ENCODE measurements at regions not wholly inside any gene's neighbourhood (a gene's known extent, or its start where the extent isn't known, plus 50 kb on each side); places are given as distances from the start of the nearest gene placed in this dataset.

DNA sequence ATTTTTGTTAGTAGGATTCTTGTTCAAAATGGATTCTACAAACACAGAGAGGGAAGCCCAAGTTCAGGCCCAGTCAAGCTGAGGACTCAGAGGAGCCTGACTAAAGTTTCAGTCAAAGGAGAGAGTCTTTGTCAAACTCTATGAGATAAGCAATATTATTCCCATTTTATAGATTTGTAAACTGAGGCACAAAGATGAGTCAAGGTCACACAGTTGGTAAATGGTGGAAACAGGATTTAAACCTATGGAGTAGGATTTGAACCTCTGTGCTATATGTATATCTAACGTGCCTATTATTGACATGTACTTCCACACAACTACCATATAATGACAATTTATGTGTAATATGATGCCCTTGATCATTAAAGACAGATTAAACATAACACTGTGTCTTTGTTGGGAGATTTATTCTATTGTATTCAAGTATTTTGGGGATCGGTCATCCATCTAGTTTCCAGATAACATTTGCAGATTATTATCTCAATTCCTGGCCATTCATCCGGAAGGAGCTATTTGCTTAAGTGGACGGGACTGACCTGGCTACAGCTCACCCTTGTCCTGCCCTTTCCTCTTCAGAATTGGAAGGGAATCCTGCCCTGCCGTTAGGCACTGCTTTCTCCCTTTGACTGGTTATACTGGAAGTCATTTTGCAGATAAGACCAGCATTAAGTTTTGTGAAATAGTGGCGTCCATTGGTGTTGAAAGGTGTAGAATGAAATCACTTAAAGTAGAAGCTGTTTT, 86.1 kb upstream of the LMO4 start:
- H3K4me3 Mint-ChIP-seq = no peak overlapping the region
- no peak for TF ChIP-seq CTCF (IDR thresholded peaks at IDR 0.05; ENCODE audit: unreplicated experiment)
- H3K36me3 Mint-ChIP-seq = no peaks in the 10 kb centered on the region
- no peaks in the 10 kb centered on the region for H3K9me3 Mint-ChIP-seq
- H3K4me1 Mint-ChIP-seq = no peaks in the 10 kb centered on the region
- H3K27ac Mint-ChIP-seq = no peak overlapping the region
- DNase-seq (ENCODE audit: low spot score in 2 of 2, unreplicated experiment in 2 of 2) = no peak
- H3K27me3 Mint-ChIP-seq (ENCODE audit: low read depth) = no peaks in the 10 kb centered on the region

GRCh38 chr1:87243573-87243972, 85.1 kb upstream of the LMO4 start:
- H3K4me1 Mint-ChIP-seq = no peaks in the 10 kb centered on the region
- no peak for DNase-seq (ENCODE audit: low spot score in 2 of 2, unreplicated experiment in 2 of 2)
- H3K27ac Mint-ChIP-seq = no peak overlapping the region
- no peaks in the 10 kb centered on the region for H3K9me3 Mint-ChIP-seq
- TF ChIP-seq CTCF (IDR thresholded peaks at IDR 0.05; ENCODE audit: unreplicated experiment) = no peak
- no peak overlapping the region for H3K4me3 Mint-ChIP-seq
- H3K27me3 Mint-ChIP-seq (ENCODE audit: low read depth) = no peaks in the 10 kb centered on the region
- H3K36me3 Mint-ChIP-seq = no peaks in the 10 kb centered on the region

DNA sequence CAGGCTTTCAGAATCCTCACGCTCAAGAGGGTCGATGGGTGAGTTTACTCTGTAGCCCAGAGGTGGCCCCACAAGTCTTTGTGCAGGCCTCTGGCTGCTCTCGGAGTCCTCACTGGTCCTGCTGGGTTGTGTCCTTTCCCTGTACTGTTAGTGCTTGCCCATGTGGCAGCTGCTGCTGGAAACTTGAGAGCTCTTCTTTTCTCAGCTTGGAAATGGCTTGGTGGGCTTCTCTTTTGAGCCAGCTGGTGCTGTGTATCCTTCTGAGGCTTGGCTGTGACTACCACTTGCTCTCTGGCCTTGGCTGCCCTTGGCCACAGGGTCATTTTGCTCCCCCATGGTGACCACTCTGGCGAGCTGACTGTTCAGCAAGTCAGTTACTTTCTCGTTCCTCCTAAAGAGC, 82.2 kb upstream of the LMO4 start:
- no peak overlapping the region for H3K4me3 Mint-ChIP-seq

GRCh38 chr1:87249803-87250202, 78.9 kb upstream of the LMO4 start:
- Mint-ChIP-seq H3K4me3 (no peak overlapping the region), H3K9me3 (peaks cover 16% of the 10 kb centered on the region), H3K36me3 (no peaks in the 10 kb centered on the region), H3K27ac (no peak overlapping the region), H3K4me1 (no peaks in the 10 kb centered on the region), H3K27me3 (ENCODE audit: low read depth) (peaks cover 4% of the 10 kb centered on the region)
- TF ChIP-seq CTCF (IDR thresholded peaks at IDR 0.05; ENCODE audit: unreplicated experiment) = no peak
- DNase-seq (ENCODE audit: low spot score in 2 of 2, unreplicated experiment in 2 of 2) = no peak

More for the DNA sequence above, 82.2 kb upstream of the LMO4 start:
- no peaks in the 10 kb centered on the region for H3K9me3 Mint-ChIP-seq
- no peak for TF ChIP-seq CTCF (IDR thresholded peaks at IDR 0.05; ENCODE audit: unreplicated experiment)
- no peak overlapping the region for H3K27ac Mint-ChIP-seq
- H3K36me3 Mint-ChIP-seq = no peaks in the 10 kb centered on the region
- no peaks in the 10 kb centered on the region for H3K4me1 Mint-ChIP-seq
- no peak for DNase-seq (ENCODE audit: low spot score in 2 of 2, unreplicated experiment in 2 of 2)
- H3K27me3 Mint-ChIP-seq (ENCODE audit: low read depth) = no peaks in the 10 kb centered on the region

DNA sequence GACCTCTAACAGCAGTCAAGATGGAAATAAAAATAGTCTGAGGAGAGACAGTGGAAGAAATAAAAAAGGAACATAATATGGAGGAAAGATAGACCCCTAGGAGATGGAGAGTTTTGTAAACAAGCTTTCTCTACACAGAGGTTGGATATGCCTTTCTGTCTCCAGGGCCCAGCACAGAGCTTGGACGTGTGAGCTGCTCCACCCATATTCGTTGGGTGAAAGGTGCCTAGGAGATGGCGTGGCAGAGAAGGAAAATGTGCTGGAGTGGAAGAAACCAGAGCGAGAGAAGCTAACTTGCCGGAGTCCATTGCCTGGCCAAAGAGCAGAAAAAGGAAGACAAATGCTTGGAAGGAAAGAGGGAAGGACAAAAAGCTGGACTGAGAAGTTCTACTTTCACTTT, 78.3 kb upstream of the LMO4 start:
- Mint-ChIP-seq H3K27ac (no peak overlapping the region), H3K9me3 (peaks cover 17% of the 10 kb centered on the region), H3K4me1 (no peaks in the 10 kb centered on the region), H3K36me3 (no peaks in the 10 kb centered on the region), H3K4me3 (no peak overlapping the region), H3K27me3 (ENCODE audit: low read depth) (peaks cover 5% of the 10 kb centered on the region)
- no peak for TF ChIP-seq CTCF (IDR thresholded peaks at IDR 0.05; ENCODE audit: unreplicated experiment)
- no peak for DNase-seq (ENCODE audit: low spot score in 2 of 2, unreplicated experiment in 2 of 2)

All from mesothelial cell of epicardium (in vitro differentiated cells).